ENCODE measurements at regions not wholly inside any gene's neighbourhood (a gene's known extent, or its start where the extent isn't known, plus 50 kb on each side); places are given as distances from the start of the nearest gene placed in this dataset.

- TF ChIP-seq POLR2AphosphoS5 (IDR thresholded peaks at IDR 0.05) (no peak), CTCF (IDR thresholded peaks at IDR 0.05) (no peak), POLR2A (IDR thresholded peaks at IDR 0.05) (no peak)
- H3K36me3 ChIP-seq = no peaks in the 10 kb centered on the region
- H3K9me3 ChIP-seq = no peaks in the 10 kb centered on the region
- no peaks in the 10 kb centered on the region for H3K4me1 ChIP-seq (replicated peaks)
- DNase-seq (ENCODE audit: low spot score) = no peak
- 88% methylated on average over 1 of the region's 1 CpG for WGBS
- H3K27ac ChIP-seq = no peak overlapping the region
- H3K4me3 ChIP-seq = no peak overlapping the region
- no peaks in the 10 kb centered on the region for H3K27me3 ChIP-seq (replicated peaks; ENCODE audit: insufficient read depth)
- intact Hi-C loops (cut with DNase I) = no loop called here
Measured at GRCh38 chr3:182692695-182693094, 100.6 kb upstream of the ATP11B start.

- TF ChIP-seq POLR2A (IDR thresholded peaks at IDR 0.05) = no peak
- TF ChIP-seq POLR2AphosphoS5 (IDR thresholded peaks at IDR 0.05) = no peak
- no peak for TF ChIP-seq CTCF (IDR thresholded peaks at IDR 0.05)
- DNase-seq (ENCODE audit: low spot score) = no peak
- H3K27me3 ChIP-seq (replicated peaks; ENCODE audit: insufficient read depth) = no peaks in the 10 kb centered on the region
- intact Hi-C loops (cut with DNase I) = no loop called here
- no peaks in the 10 kb centered on the region for H3K9me3 ChIP-seq
- 89% methylated on average over 3 of the region's 3 CpGs for WGBS
- H3K4me3 ChIP-seq = no peak overlapping the region
- no peaks in the 10 kb centered on the region for H3K36me3 ChIP-seq
- H3K27ac ChIP-seq = no peak overlapping the region
- no peaks in the 10 kb centered on the region for H3K4me1 ChIP-seq (replicated peaks)
Measured at GRCh38 chr3:182693723-182694122, 99.6 kb upstream of the ATP11B start.

- H3K4me1 ChIP-seq (replicated peaks) = no peaks in the 10 kb centered on the region
- TF ChIP-seq CTCF (IDR thresholded peaks at IDR 0.05) (no peak), POLR2A (IDR thresholded peaks at IDR 0.05) (no peak), POLR2AphosphoS5 (IDR thresholded peaks at IDR 0.05) (no peak)
- no peak overlapping the region for H3K27ac ChIP-seq
- intact Hi-C loops (cut with DNase I) = no loop called here
- DNase-seq (ENCODE audit: low spot score) = no peak
- 78% methylated on average over 3 of the region's 3 CpGs for WGBS
- no peaks in the 10 kb centered on the region for H3K27me3 ChIP-seq (replicated peaks; ENCODE audit: insufficient read depth)
- H3K36me3 ChIP-seq = no peaks in the 10 kb centered on the region
- H3K4me3 ChIP-seq = no peak overlapping the region
- H3K9me3 ChIP-seq = no peaks in the 10 kb centered on the region
Measured at GRCh38 chr3:182696916-182697315, 96.4 kb upstream of the ATP11B start.

- Histone ChIP-seq H3K27me3 (replicated peaks; ENCODE audit: insufficient read depth) (no peaks in the 10 kb centered on the region), H3K4me3 (no peak overlapping the region), H3K9me3 (no peaks in the 10 kb centered on the region), H3K27ac (no peak overlapping the region), H3K4me1 (replicated peaks) (no peaks in the 10 kb centered on the region), H3K36me3 (no peaks in the 10 kb centered on the region)
- 25% methylated on average over 12 of the region's 12 CpGs for WGBS
- no peak for TF ChIP-seq CTCF (IDR thresholded peaks at IDR 0.05)
- no peak for TF ChIP-seq POLR2A (IDR thresholded peaks at IDR 0.05)
- no peak for TF ChIP-seq POLR2AphosphoS5 (IDR thresholded peaks at IDR 0.05)
- DNase-seq (ENCODE audit: low spot score) = no peak
- intact Hi-C loops (cut with DNase I) = no loop called here
Measured at GRCh38 chr3:182697345-182697919, 95.9 kb upstream of the ATP11B start.

GRCh38 chr3:182698078-182698477 is 95.2 kb upstream of the ATP11B start:
- intact Hi-C loops (cut with DNase I) = no loop called here

More at GRCh38 chr3:182698078-182698477, 95.2 kb upstream of the ATP11B start:
- Histone ChIP-seq H3K36me3 (no peaks in the 10 kb centered on the region), H3K27me3 (replicated peaks; ENCODE audit: insufficient read depth) (no peaks in the 10 kb centered on the region), H3K4me3 (no peak overlapping the region), H3K9me3 (no peaks in the 10 kb centered on the region), H3K4me1 (replicated peaks) (no peaks in the 10 kb centered on the region), H3K27ac (no peak overlapping the region)
- no peak for TF ChIP-seq CTCF (IDR thresholded peaks at IDR 0.05)
- TF ChIP-seq POLR2A (IDR thresholded peaks at IDR 0.05) = no peak
- no peak for TF ChIP-seq POLR2AphosphoS5 (IDR thresholded peaks at IDR 0.05)
- no peak for DNase-seq (ENCODE audit: low spot score)
- WGBS = 88% methylated on average over 2 of the region's 2 CpGs

Data from prostate gland (tissue), 2 donors.